NCI-H187 treated with DMSO at 0.1 percent for 48 hours (cell line): ENCODE measurements at regions not wholly inside any gene's neighbourhood (a gene's known extent, or its start where the extent isn't known, plus 50 kb on each side); places are given as distances from the start of the nearest gene placed in this dataset.
"Not testable (repeated sequence)": the region's sequence is repeated elsewhere in the genome, so short reads cannot be mapped to it uniquely, and the experiment has no call there.

ENCODE experiments used
- DNase-seq: peaks from one replicate; lab custom pipeline; 2025; lab: John Stamatoyannopoulos, UW

GRCh38 chr1:146323302-146323701 is 94.5 kb upstream of the NOTCH2NLA start:
- DNase-seq = not testable (repeated sequence)

- DNase-seq = not testable (repeated sequence)
Observed at GRCh38 chr1:146322893-146323292, 94.1 kb upstream of the NOTCH2NLA start.

GRCh38 chr1:146318715-146319114 is 89.9 kb upstream of the NOTCH2NLA start:
- not testable (repeated sequence) for DNase-seq

GRCh38 chr1:146317785-146318184 is 89.0 kb upstream of the NOTCH2NLA start:
- DNase-seq = not testable (repeated sequence)

GRCh38 chr1:146314449-146315246 is 85.8 kb upstream of the NOTCH2NLA start:
- not testable (repeated sequence) for DNase-seq

GRCh38 chr1:146310579-146310978 is 81.8 kb upstream of the NOTCH2NLA start:
- DNase-seq = not testable (repeated sequence)

GRCh38 chr1:146309427-146309826 is 80.6 kb upstream of the NOTCH2NLA start:
- not testable (repeated sequence) for DNase-seq

GRCh38 chr1:146308892-146309291 is 80.1 kb upstream of the NOTCH2NLA start:
- DNase-seq = not testable (repeated sequence)

GRCh38 chr1:146308152-146308551 is 79.3 kb upstream of the NOTCH2NLA start:
- DNase-seq = not testable (repeated sequence)

- DNase-seq = not testable (repeated sequence)
Observed at GRCh38 chr1:146307632-146308031, 78.8 kb upstream of the NOTCH2NLA start.

GRCh38 chr1:146306651-146307050 is 77.8 kb upstream of the NOTCH2NLA start:
- DNase-seq = not testable (repeated sequence)

GRCh38 chr1:146305442-146305841 is 76.6 kb upstream of the NOTCH2NLA start:
- DNase-seq = not testable (repeated sequence)

GRCh38 chr1:146298575-146298897 is 69.7 kb upstream of the NOTCH2NLA start:
- not testable (repeated sequence) for DNase-seq

- DNase-seq = not testable (repeated sequence)
Observed at GRCh38 chr1:146297781-146298574, 69.2 kb upstream of the NOTCH2NLA start.

GRCh38 chr1:146292940-146293936 is 64.4 kb upstream of the NOTCH2NLA start:
- not testable (repeated sequence) for DNase-seq

- not testable (repeated sequence) for DNase-seq
Observed at GRCh38 chr1:146292424-146292823, 63.6 kb upstream of the NOTCH2NLA start.

- not testable (repeated sequence) for DNase-seq
Observed at GRCh38 chr1:146287881-146288280, 59.1 kb upstream of the NOTCH2NLA start.

GRCh38 chr1:146284760-146285159 is 55.9 kb upstream of the NOTCH2NLA start:
- not testable (repeated sequence) for DNase-seq

GRCh38 chr1:146283527-146283880 is 54.7 kb upstream of the NOTCH2NLA start:
- not testable (repeated sequence) for DNase-seq

- DNase-seq = not testable (repeated sequence)
Observed at GRCh38 chr1:146282807-146283526, 54.1 kb upstream of the NOTCH2NLA start.

GRCh38 chr1:146281522-146281921 is 52.7 kb upstream of the NOTCH2NLA start:
- DNase-seq = not testable (repeated sequence)
